NB4 (cell line): ENCODE measurements at regions not wholly inside any gene's neighbourhood (a gene's known extent, or its start where the extent isn't known, plus 50 kb on each side); places are given as distances from the start of the nearest gene placed in this dataset.

Experiments used
- MYC ChIP-seq: IDR thresholded peaks from 2 replicates; pipeline ENCODE4 v1.6.1; 2011; ENCODE audit warnings: low read depth, low read length
- POLR2A ChIP-seq: IDR thresholded peaks from 2 replicates; pipeline ENCODE4 v1.6.1; 2011; ENCODE audit warnings: mild to moderate bottlenecking; ENCODE audit not compliant: insufficient read length; ENCODE audit errors: extremely low read depth
- TF ChIP-seq, protein P1 (sequence below): IDR thresholded peaks from one replicate; pipeline ENCODE4 v1.5.1; 2012; ENCODE audit warnings: low read depth, low read length

DNA sequence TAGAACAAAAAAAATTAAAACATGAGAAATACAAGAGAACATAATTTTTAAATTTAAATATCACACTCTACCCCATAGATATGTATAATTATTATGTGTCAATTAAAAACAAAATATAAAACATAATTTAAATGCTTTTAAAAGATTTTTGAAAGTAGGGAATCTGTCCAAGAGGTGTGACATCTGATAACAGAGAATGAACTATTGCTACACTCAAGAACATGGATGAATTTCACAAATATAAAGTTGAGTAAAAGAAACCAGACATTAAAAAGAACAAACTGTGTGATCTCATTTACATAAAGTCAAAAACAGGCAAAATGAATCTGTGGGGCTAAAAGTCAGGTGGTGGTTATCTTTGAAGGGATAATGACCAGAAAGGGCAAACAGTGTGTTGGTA lies 106.5 kb upstream of the COL21A1 start:
- TF ChIP-seq, protein P1, sequence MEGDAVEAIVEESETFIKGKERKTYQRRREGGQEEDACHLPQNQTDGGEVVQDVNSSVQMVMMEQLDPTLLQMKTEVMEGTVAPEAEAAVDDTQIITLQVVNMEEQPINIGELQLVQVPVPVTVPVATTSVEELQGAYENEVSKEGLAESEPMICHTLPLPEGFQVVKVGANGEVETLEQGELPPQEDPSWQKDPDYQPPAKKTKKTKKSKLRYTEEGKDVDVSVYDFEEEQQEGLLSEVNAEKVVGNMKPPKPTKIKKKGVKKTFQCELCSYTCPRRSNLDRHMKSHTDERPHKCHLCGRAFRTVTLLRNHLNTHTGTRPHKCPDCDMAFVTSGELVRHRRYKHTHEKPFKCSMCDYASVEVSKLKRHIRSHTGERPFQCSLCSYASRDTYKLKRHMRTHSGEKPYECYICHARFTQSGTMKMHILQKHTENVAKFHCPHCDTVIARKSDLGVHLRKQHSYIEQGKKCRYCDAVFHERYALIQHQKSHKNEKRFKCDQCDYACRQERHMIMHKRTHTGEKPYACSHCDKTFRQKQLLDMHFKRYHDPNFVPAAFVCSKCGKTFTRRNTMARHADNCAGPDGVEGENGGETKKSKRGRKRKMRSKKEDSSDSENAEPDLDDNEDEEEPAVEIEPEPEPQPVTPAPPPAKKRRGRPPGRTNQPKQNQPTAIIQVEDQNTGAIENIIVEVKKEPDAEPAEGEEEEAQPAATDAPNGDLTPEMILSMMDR: no peak
- TF ChIP-seq POLR2A (no peak), MYC (no peak)
